ENCODE measurements at regions not wholly inside any gene's neighbourhood (a gene's known extent, or its start where the extent isn't known, plus 50 kb on each side); places are given as distances from the start of the nearest gene placed in this dataset.

DNA sequence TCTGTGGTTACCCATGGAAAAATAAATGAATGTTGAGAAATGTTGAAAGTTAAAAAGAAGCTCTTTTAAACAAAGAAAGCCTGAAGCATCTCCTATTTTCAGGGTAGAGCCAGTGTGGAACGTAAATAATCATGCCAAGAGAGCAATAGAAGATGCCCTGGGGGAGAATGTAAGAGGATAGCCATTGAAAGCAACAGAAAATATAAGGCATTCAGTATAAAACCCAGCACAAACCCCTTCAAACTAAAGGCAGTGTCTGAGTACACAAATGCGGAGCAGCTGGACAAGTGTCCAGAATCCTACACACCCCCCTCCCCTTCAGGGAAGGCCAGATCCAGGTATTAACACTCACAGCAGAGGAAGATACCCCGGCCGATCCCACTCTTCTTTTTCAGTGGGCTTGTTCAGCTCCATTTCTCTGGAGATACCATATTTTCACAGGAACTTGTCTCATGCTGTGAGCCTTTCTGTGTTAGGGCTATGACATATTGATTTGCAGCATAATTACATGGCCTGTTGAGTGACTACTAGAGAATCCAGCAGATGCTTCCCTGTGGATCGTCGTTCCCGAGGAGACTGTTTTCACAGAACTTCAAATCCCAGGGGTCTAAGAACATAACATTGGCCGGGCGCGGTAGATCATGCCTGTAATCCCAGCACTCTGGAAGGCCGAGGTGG is 101.2 kb downstream of the PLK2 start:
- no peaks in the 10 kb centered on the region for H3F3A ChIP-seq (replicated peaks; ENCODE audit: insufficient read depth)
- H2AFZ ChIP-seq (ENCODE audit: low read depth) = no peak overlapping the region
- 80% methylated on average over 11 of the region's 11 CpGs for WGBS (ENCODE audit: low lambda C conversion rate)
- TF ChIP-seq, protein P1, sequence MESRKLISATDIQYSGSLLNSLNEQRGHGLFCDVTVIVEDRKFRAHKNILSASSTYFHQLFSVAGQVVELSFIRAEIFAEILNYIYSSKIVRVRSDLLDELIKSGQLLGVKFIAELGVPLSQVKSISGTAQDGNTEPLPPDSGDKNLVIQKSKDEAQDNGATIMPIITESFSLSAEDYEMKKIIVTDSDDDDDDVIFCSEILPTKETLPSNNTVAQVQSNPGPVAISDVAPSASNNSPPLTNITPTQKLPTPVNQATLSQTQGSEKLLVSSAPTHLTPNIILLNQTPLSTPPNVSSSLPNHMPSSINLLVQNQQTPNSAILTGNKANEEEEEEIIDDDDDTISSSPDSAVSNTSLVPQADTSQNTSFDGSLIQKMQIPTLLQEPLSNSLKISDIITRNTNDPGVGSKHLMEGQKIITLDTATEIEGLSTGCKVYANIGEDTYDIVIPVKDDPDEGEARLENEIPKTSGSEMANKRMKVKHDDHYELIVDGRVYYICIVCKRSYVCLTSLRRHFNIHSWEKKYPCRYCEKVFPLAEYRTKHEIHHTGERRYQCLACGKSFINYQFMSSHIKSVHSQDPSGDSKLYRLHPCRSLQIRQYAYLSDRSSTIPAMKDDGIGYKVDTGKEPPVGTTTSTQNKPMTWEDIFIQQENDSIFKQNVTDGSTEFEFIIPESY (IDR thresholded peaks at IDR 0.05; ENCODE audit: borderline replicate concordance, low read depth) = no peak
- no peak for TF ChIP-seq EP300 (IDR thresholded peaks at IDR 0.05; ENCODE audit: borderline replicate concordance in 1 of 2, low read depth in 1 of 2, low read length in 1 of 2)
- TF ChIP-seq YY1 (IDR thresholded peaks at IDR 0.05; ENCODE audit: low read depth) = no peak
- no peak for TF ChIP-seq FOXJ3 (CRISPR knock-in tag; IDR thresholded peaks at IDR 0.05)
- TF ChIP-seq ELF1 (IDR thresholded peaks at IDR 0.05) = no peak
- TF ChIP-seq IRF3 (IDR thresholded peaks at IDR 0.05; ENCODE audit: low read depth, low read length) = no peak
- no peak for TF ChIP-seq RXRA (IDR thresholded peaks at IDR 0.05; ENCODE audit: borderline replicate concordance, low read depth)
- TF ChIP-seq SMC3 (IDR thresholded peaks at IDR 0.05; ENCODE audit: low read depth, low read length) = no peak
- TF ChIP-seq RCOR1 (IDR thresholded peaks at IDR 0.05; ENCODE audit: low read length) = no peak
- TF ChIP-seq RFX5 (IDR thresholded peaks at IDR 0.05; ENCODE audit: low read length) = no peak
- no peak for TF ChIP-seq TCF12 (IDR thresholded peaks at IDR 0.05)
- no peak for TF ChIP-seq MAX (IDR thresholded peaks at IDR 0.05; ENCODE audit: low read depth)
- TF ChIP-seq JUND (IDR thresholded peaks at IDR 0.05) = no peak
- no peak for TF ChIP-seq NRF1 (IDR thresholded peaks at IDR 0.05; ENCODE audit: low read depth, low read length)
- TF ChIP-seq MEF2A (IDR thresholded peaks at IDR 0.05; ENCODE audit: borderline replicate concordance, low read depth) = no peak
- TF ChIP-seq, protein P2, sequence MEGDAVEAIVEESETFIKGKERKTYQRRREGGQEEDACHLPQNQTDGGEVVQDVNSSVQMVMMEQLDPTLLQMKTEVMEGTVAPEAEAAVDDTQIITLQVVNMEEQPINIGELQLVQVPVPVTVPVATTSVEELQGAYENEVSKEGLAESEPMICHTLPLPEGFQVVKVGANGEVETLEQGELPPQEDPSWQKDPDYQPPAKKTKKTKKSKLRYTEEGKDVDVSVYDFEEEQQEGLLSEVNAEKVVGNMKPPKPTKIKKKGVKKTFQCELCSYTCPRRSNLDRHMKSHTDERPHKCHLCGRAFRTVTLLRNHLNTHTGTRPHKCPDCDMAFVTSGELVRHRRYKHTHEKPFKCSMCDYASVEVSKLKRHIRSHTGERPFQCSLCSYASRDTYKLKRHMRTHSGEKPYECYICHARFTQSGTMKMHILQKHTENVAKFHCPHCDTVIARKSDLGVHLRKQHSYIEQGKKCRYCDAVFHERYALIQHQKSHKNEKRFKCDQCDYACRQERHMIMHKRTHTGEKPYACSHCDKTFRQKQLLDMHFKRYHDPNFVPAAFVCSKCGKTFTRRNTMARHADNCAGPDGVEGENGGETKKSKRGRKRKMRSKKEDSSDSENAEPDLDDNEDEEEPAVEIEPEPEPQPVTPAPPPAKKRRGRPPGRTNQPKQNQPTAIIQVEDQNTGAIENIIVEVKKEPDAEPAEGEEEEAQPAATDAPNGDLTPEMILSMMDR (IDR thresholded peaks at IDR 0.05) = no peak
- TF ChIP-seq, protein P3, sequence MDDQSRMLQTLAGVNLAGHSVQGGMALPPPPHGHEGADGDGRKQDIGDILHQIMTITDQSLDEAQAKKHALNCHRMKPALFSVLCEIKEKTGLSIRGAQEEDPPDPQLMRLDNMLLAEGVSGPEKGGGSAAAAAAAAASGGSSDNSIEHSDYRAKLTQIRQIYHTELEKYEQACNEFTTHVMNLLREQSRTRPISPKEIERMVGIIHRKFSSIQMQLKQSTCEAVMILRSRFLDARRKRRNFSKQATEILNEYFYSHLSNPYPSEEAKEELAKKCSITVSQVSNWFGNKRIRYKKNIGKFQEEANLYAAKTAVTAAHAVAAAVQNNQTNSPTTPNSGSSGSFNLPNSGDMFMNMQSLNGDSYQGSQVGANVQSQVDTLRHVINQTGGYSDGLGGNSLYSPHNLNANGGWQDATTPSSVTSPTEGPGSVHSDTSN (IDR thresholded peaks at IDR 0.05) = no peak
- no peak for TF ChIP-seq SIN3A (IDR thresholded peaks at IDR 0.05; ENCODE audit: borderline replicate concordance, low read depth, low read length)
- no peak for TF ChIP-seq EZH2phosphoT487 (IDR thresholded peaks at IDR 0.05; ENCODE audit: borderline replicate concordance, low read depth)
- H3K79me2 ChIP-seq (ENCODE audit: insufficient read depth) = no peaks in the 10 kb centered on the region
- no peaks in the 10 kb centered on the region for H3K4me1 ChIP-seq (ENCODE audit: control insufficient read depth in 1 of 2, insufficient read depth in 2 of 2, low read depth in 1 of 2, low read length in 1 of 2)
- no peaks in the 10 kb centered on the region for H4K20me1 ChIP-seq (ENCODE audit: insufficient read depth)
- no peak overlapping the region for H3K9ac ChIP-seq
- DNase-seq = no peak
- ChIA-PET POLR2A (no interaction called here), CTCF (no interaction called here)
- H3K9me2 ChIP-seq = no peaks in the 10 kb centered on the region
- H3K4me2 ChIP-seq = no peak overlapping the region
- H3K4me3 ChIP-seq (ENCODE audit: low read depth in 2 of 2, low read length in 1 of 2) = no peak overlapping the region
- no peaks in the 10 kb centered on the region for H3K27me3 ChIP-seq (ENCODE audit: insufficient read depth)
- no peaks in the 10 kb centered on the region for H3K36me3 ChIP-seq (replicated peaks in 1 of 2; ENCODE audit: control insufficient read depth in 1 of 2, insufficient read depth in 2 of 2, low read length in 1 of 2)
- H3K9me3 ChIP-seq = no peaks in the 10 kb centered on the region
- H3K27ac ChIP-seq (ENCODE audit: low read depth in 2 of 2, low read length in 1 of 2) = no peak overlapping the region
